ENCODE measurements at regions not wholly inside any gene's neighbourhood (a gene's known extent, or its start where the extent isn't known, plus 50 kb on each side); places are given as distances from the start of the nearest gene placed in this dataset.

DNA sequence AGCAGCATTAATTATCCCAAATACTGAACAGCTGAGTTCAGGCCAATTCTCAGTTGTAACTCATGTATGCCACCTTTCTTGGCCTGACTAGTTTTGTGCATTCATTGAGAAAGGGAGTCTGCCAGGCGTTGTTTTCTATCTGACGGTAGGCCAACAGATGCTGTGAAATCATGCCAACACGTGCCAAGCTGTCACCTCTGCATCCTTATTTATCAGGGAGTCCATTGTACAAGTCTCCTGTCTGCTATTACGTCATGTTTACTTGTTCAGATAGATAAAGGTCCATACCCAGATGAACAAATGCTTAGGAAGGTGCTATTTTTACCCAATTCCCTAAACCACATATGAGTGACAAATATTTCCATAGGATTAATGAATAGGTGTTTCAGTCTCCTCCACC, 127.2 kb upstream of the CDK6 start:
- H3K9me3 ChIP-seq (ENCODE audit: control extremely low read depth in 1 of 3, control insufficient read depth in 2 of 3, insufficient read depth in 1 of 3, low read length in 2 of 3) = no peaks in the 10 kb centered on the region
- H3K4me3 Mint-ChIP-seq = no peak overlapping the region
- WGBS (ENCODE audit: insufficient coverage) = 100% methylated on average over 2 of the region's 4 CpGs
- H3K27me3 Mint-ChIP-seq = no peaks in the 10 kb centered on the region
- H3K27ac ChIP-seq (ENCODE audit: low read length in 2 of 2) = no peak overlapping the region
- H3K4me1 Mint-ChIP-seq = no peaks in the 10 kb centered on the region
- TF ChIP-seq, protein P1, sequence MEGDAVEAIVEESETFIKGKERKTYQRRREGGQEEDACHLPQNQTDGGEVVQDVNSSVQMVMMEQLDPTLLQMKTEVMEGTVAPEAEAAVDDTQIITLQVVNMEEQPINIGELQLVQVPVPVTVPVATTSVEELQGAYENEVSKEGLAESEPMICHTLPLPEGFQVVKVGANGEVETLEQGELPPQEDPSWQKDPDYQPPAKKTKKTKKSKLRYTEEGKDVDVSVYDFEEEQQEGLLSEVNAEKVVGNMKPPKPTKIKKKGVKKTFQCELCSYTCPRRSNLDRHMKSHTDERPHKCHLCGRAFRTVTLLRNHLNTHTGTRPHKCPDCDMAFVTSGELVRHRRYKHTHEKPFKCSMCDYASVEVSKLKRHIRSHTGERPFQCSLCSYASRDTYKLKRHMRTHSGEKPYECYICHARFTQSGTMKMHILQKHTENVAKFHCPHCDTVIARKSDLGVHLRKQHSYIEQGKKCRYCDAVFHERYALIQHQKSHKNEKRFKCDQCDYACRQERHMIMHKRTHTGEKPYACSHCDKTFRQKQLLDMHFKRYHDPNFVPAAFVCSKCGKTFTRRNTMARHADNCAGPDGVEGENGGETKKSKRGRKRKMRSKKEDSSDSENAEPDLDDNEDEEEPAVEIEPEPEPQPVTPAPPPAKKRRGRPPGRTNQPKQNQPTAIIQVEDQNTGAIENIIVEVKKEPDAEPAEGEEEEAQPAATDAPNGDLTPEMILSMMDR (IDR thresholded peaks at IDR 0.05) = no peak
- TF ChIP-seq EZH2 (IDR thresholded peaks at IDR 0.05; ENCODE audit: borderline replicate concordance, insufficient read depth, low read depth, low read length, poor library complexity, severe bottlenecking) = no peak
- H3K4me3 ChIP-seq (ENCODE audit: control extremely low read depth in 1 of 5, extremely low read depth in 1 of 5, insufficient read depth in 1 of 5, low read depth in 2 of 5, low read length in 4 of 5) = no peak overlapping the region
- H3K36me3 ChIP-seq (replicated peaks in 1 of 2; ENCODE audit: control extremely low read depth in 1 of 2, control insufficient read depth in 1 of 2, extremely low read depth in 1 of 2, insufficient read depth in 2 of 2, low read length in 1 of 2) = no peaks in the 10 kb centered on the region
- H3K79me2 ChIP-seq (ENCODE audit: control insufficient read depth, insufficient read depth, low read length) = no peaks in the 10 kb centered on the region
- DNase-seq = no peak
- no peak overlapping the region for H3K27ac Mint-ChIP-seq
- no peaks in the 10 kb centered on the region for H4K20me1 ChIP-seq (ENCODE audit: control insufficient read depth, insufficient read depth, low read length, poor library complexity, severe bottlenecking)
- H3K9me3 Mint-ChIP-seq (ENCODE audit: insufficient read depth) = no peaks in the 10 kb centered on the region
- CTCF ChIA-PET = no interaction called here
- ATAC-seq (ENCODE audit: low read depth) = no peak
- POLR2A ChIA-PET = no interaction called here
- H3K27me3 ChIP-seq (replicated peaks in 1 of 4; ENCODE audit: control extremely low read depth in 1 of 4, control insufficient read depth in 3 of 4, insufficient read depth in 4 of 4, low read length in 3 of 4) = no peaks in the 10 kb centered on the region
- H3K4me2 ChIP-seq (replicated peaks; ENCODE audit: low read depth, low read length, poor library complexity, severe bottlenecking) = no peak overlapping the region
- H2AFZ ChIP-seq (ENCODE audit: insufficient read depth, low read depth, low read length, poor library complexity, severe bottlenecking) = no peak overlapping the region
- intact Hi-C loops (cut with micrococcal nuclease) = no loop called here
- H3K4me1 ChIP-seq (ENCODE audit: control insufficient read depth in 2 of 2, insufficient read depth in 2 of 2, low read length in 2 of 2) = no peaks in the 10 kb centered on the region
- no peak overlapping the region for H3K9ac ChIP-seq (ENCODE audit: low read length)

- Mint-ChIP-seq H3K4me3 (no peak overlapping the region), H3K27me3 (no peaks in the 10 kb centered on the region), H3K9me3 (ENCODE audit: insufficient read depth) (peaks cover 2% of the 10 kb centered on the region), H3K4me1 (no peaks in the 10 kb centered on the region), H3K27ac (no peak overlapping the region)
- H3K9me3 ChIP-seq (ENCODE audit: control extremely low read depth in 1 of 3, control insufficient read depth in 2 of 3, insufficient read depth in 1 of 3, low read length in 2 of 3) = no peaks in the 10 kb centered on the region
- ChIA-PET CTCF (no interaction called here), POLR2A (no interaction called here)
- H3K27me3 ChIP-seq (replicated peaks in 1 of 4; ENCODE audit: control extremely low read depth in 1 of 4, control insufficient read depth in 3 of 4, insufficient read depth in 4 of 4, low read length in 3 of 4) = no peaks in the 10 kb centered on the region
- no peaks in the 10 kb centered on the region for H3K36me3 ChIP-seq (replicated peaks in 1 of 2; ENCODE audit: control extremely low read depth in 1 of 2, control insufficient read depth in 1 of 2, extremely low read depth in 1 of 2, insufficient read depth in 2 of 2, low read length in 1 of 2)
- DNase-seq = no peak
- ATAC-seq (ENCODE audit: low read depth) = no peak
- no peaks in the 10 kb centered on the region for H3K4me1 ChIP-seq (ENCODE audit: control insufficient read depth in 2 of 2, insufficient read depth in 2 of 2, low read length in 2 of 2)
- intact Hi-C loops (cut with micrococcal nuclease) = no loop called here
- no peak overlapping the region for H2AFZ ChIP-seq (ENCODE audit: insufficient read depth, low read depth, low read length, poor library complexity, severe bottlenecking)
- no peaks in the 10 kb centered on the region for H3K79me2 ChIP-seq (ENCODE audit: control insufficient read depth, insufficient read depth, low read length)
- no peak overlapping the region for H3K4me2 ChIP-seq (replicated peaks; ENCODE audit: low read depth, low read length, poor library complexity, severe bottlenecking)
- TF ChIP-seq, protein P1 (IDR thresholded peaks at IDR 0.05) = no peak
- TF ChIP-seq EZH2 (IDR thresholded peaks at IDR 0.05; ENCODE audit: borderline replicate concordance, insufficient read depth, low read depth, low read length, poor library complexity, severe bottlenecking) = no peak
- no peak overlapping the region for H3K9ac ChIP-seq (ENCODE audit: low read length)
- H3K4me3 ChIP-seq (ENCODE audit: control extremely low read depth in 1 of 5, extremely low read depth in 1 of 5, insufficient read depth in 1 of 5, low read depth in 2 of 5, low read length in 4 of 5) = no peak overlapping the region
- WGBS (ENCODE audit: insufficient coverage) = no CpG with 5 or more reads among the region's 2 CpGs
- no peak overlapping the region for H3K27ac ChIP-seq (ENCODE audit: low read length in 2 of 2)
- no peaks in the 10 kb centered on the region for H4K20me1 ChIP-seq (ENCODE audit: control insufficient read depth, insufficient read depth, low read length, poor library complexity, severe bottlenecking)
Measured at GRCh38 chr7:92961961-92962360, 125.6 kb upstream of the CDK6 start.

Measured in B cell (primary cell).